ENCODE measurements at regions not wholly inside any gene's neighbourhood (a gene's known extent, or its start where the extent isn't known, plus 50 kb on each side); places are given as distances from the start of the nearest gene placed in this dataset.

GRCh38 chr3:147795418-147795817 lies 386.3 kb downstream of the ZIC1 start:
- Histone ChIP-seq H4K20me1 (ENCODE audit: control insufficient read depth, extremely low read depth, insufficient read depth, low read length) (no peaks in the 10 kb centered on the region), H3K36me3 (ENCODE audit: control insufficient read depth in 2 of 2, extremely low read depth in 1 of 2, insufficient read depth in 2 of 2, low read length in 2 of 2) (no peaks in the 10 kb centered on the region), H3K9me3 (ENCODE audit: control insufficient read depth, low read depth, low read length) (no peaks in the 10 kb centered on the region), H2AFZ (ENCODE audit: control insufficient read depth, low read length) (no peak overlapping the region), H3K9ac (ENCODE audit: control insufficient read depth, extremely low read depth, insufficient read depth, low read length) (no peak overlapping the region), H3K27ac (ENCODE audit: control insufficient read depth, insufficient read depth, low read length) (no peak overlapping the region), H3K27me3 (ENCODE audit: control insufficient read depth, extremely low read depth, insufficient read depth, low read length) (no peaks in the 10 kb centered on the region), H3K9me1 (ENCODE audit: control insufficient read depth, extremely low read depth, insufficient read depth, low read length) (no peaks in the 10 kb centered on the region), H3K4me2 (ENCODE audit: control insufficient read depth, extremely low read depth, insufficient read depth, low read depth, low read length) (no peak overlapping the region), H3K4me3 (ENCODE audit: control insufficient read depth in 2 of 3, extremely low read depth in 1 of 3, insufficient read depth in 2 of 3, low read depth in 1 of 3, low read length in 3 of 3) (no peak overlapping the region), H3K4me1 (ENCODE audit: control insufficient read depth, extremely low read depth, insufficient read depth, low read length) (no peaks in the 10 kb centered on the region), H3K79me2 (ENCODE audit: control insufficient read depth, insufficient read depth, low read length) (no peaks in the 10 kb centered on the region)
- dilution Hi-C loops (cut with MboI; ENCODE audit: extremely low pct_ligation_motif_present, low sequenced_read_pairs), result no loop called here
- TF ChIP-seq EZH2 (IDR thresholded peaks at IDR 0.05; ENCODE audit: low read length), result no peak
- TF ChIP-seq, protein P1, sequence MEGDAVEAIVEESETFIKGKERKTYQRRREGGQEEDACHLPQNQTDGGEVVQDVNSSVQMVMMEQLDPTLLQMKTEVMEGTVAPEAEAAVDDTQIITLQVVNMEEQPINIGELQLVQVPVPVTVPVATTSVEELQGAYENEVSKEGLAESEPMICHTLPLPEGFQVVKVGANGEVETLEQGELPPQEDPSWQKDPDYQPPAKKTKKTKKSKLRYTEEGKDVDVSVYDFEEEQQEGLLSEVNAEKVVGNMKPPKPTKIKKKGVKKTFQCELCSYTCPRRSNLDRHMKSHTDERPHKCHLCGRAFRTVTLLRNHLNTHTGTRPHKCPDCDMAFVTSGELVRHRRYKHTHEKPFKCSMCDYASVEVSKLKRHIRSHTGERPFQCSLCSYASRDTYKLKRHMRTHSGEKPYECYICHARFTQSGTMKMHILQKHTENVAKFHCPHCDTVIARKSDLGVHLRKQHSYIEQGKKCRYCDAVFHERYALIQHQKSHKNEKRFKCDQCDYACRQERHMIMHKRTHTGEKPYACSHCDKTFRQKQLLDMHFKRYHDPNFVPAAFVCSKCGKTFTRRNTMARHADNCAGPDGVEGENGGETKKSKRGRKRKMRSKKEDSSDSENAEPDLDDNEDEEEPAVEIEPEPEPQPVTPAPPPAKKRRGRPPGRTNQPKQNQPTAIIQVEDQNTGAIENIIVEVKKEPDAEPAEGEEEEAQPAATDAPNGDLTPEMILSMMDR (optimal IDR thresholded peaks at IDR 0.05 in 1 of 3, IDR thresholded peaks at IDR 0.05 in 1 of 3, conservative IDR thresholded peaks at IDR 0.05 in 1 of 3; ENCODE audit: extremely low read depth in 1 of 3, insufficient read depth in 2 of 3, low read length in 3 of 3), result no peak
- no peak for FAIRE-seq
- DNase-seq (ENCODE audit: low read depth, low spot score), result no peak

GRCh38 chr3:147797095-147797494 lies 387.9 kb downstream of the ZIC1 start:
- H3K79me2 ChIP-seq (ENCODE audit: control insufficient read depth, insufficient read depth, low read length), result no peaks in the 10 kb centered on the region
- H4K20me1 ChIP-seq (ENCODE audit: control insufficient read depth, extremely low read depth, insufficient read depth, low read length), result no peaks in the 10 kb centered on the region
- no peak overlapping the region for H3K27ac ChIP-seq (ENCODE audit: control insufficient read depth, insufficient read depth, low read length)
- no peaks in the 10 kb centered on the region for H3K36me3 ChIP-seq (ENCODE audit: control insufficient read depth in 2 of 2, extremely low read depth in 1 of 2, insufficient read depth in 2 of 2, low read length in 2 of 2)
- H3K4me1 ChIP-seq (ENCODE audit: control insufficient read depth, extremely low read depth, insufficient read depth, low read length), result no peaks in the 10 kb centered on the region
- H3K9ac ChIP-seq (ENCODE audit: control insufficient read depth, extremely low read depth, insufficient read depth, low read length), result no peak overlapping the region
- no peak overlapping the region for H2AFZ ChIP-seq (ENCODE audit: control insufficient read depth, low read length)
- H3K27me3 ChIP-seq (ENCODE audit: control insufficient read depth, extremely low read depth, insufficient read depth, low read length), result no peaks in the 10 kb centered on the region
- H3K9me3 ChIP-seq (ENCODE audit: control insufficient read depth, low read depth, low read length), result no peaks in the 10 kb centered on the region
- H3K9me1 ChIP-seq (ENCODE audit: control insufficient read depth, extremely low read depth, insufficient read depth, low read length), result no peaks in the 10 kb centered on the region
- FAIRE-seq, result no peak
- no peak overlapping the region for H3K4me3 ChIP-seq (ENCODE audit: control insufficient read depth in 2 of 3, extremely low read depth in 1 of 3, insufficient read depth in 2 of 3, low read depth in 1 of 3, low read length in 3 of 3)
- no peak overlapping the region for H3K4me2 ChIP-seq (ENCODE audit: control insufficient read depth, extremely low read depth, insufficient read depth, low read depth, low read length)
- TF ChIP-seq, protein P1 (optimal IDR thresholded peaks at IDR 0.05 in 1 of 3, IDR thresholded peaks at IDR 0.05 in 1 of 3, conservative IDR thresholded peaks at IDR 0.05 in 1 of 3; ENCODE audit: extremely low read depth in 1 of 3, insufficient read depth in 2 of 3, low read length in 3 of 3), result no peak
- no peak for TF ChIP-seq EZH2 (IDR thresholded peaks at IDR 0.05; ENCODE audit: low read length)
- no peak for DNase-seq (ENCODE audit: low read depth, low spot score)
- dilution Hi-C loops (cut with MboI; ENCODE audit: extremely low pct_ligation_motif_present, low sequenced_read_pairs), result no loop called here

All from keratinocyte (primary cell).